DOHH2 (cell line): ENCODE measurements at regions not wholly inside any gene's neighbourhood (a gene's known extent, or its start where the extent isn't known, plus 50 kb on each side); places are given as distances from the start of the nearest gene placed in this dataset.

Source experiments
- H3F3A ChIP-seq: fragments of 200-600 bp; sonication (generic), shearing (Covaris generic); 2 replicates; pipeline ENCODE4 v1.6.0; 2016; ENCODE audit warnings: antibody characterized with exemption, mild to moderate bottlenecking; ENCODE audit not compliant: control insufficient read depth, insufficient read depth
- H3K27ac ChIP-seq: fragments of 200-600 bp; sonication (generic); 2 replicates; pipeline ENCODE4 v1.5.1; 2014; ENCODE audit warnings: low read depth, mild to moderate bottlenecking, low read length, moderate library complexity
- H3K27me3 ChIP-seq: fragments of 200-600 bp; sonication (generic); 2 replicates; pipeline ENCODE4 v1.6.1; 2014; ENCODE audit warnings: mild to moderate bottlenecking, low read length, mixed read lengths; ENCODE audit not compliant: control insufficient read depth
- H3K36me3 ChIP-seq: fragments of 200-600 bp; sonication (generic); 2 replicates; pipeline ENCODE4 v1.6.1; 2014; ENCODE audit warnings: mild to moderate bottlenecking, low read length, moderate library complexity, mixed read lengths; ENCODE audit not compliant: control insufficient read depth
- H3K4me1 ChIP-seq: fragments of 200-600 bp; sonication (generic); 2 replicates; pipeline ENCODE4 v1.6.1; 2014; ENCODE audit warnings: mild to moderate bottlenecking, low read length, mixed read lengths; ENCODE audit not compliant: control insufficient read depth
- H3K4me2 ChIP-seq: fragments of 200-600 bp; sonication (generic); 2 replicates; pipeline ENCODE4 v1.6.0; 2014; ENCODE audit warnings: mild to moderate bottlenecking, low read length, moderate library complexity
- H3K4me3 ChIP-seq: fragments of 200-600 bp; sonication (generic); 2 replicates; pipeline ENCODE4 v1.5.1; 2014; ENCODE audit warnings: mild to moderate bottlenecking, low read length, mixed read lengths
- H3K79me2 ChIP-seq: fragments of 200-600 bp; sonication (generic); 2 replicates; pipeline ENCODE4 v1.6.1; 2014; ENCODE audit warnings: mild to moderate bottlenecking, low read length, mixed read lengths; ENCODE audit not compliant: control insufficient read depth
- H3K9me2 ChIP-seq: fragments of 200-600 bp; sonication (generic); replicated peaks from 2 replicates; pipeline ENCODE4 v1.6.1; 2014; ENCODE audit warnings: mild to moderate bottlenecking, low read length, mixed read lengths; ENCODE audit not compliant: control insufficient read depth
- H3K9me3 ChIP-seq: fragments of 200-600 bp; sonication (generic); 2 replicates; pipeline ENCODE4 v1.6.1; 2014; ENCODE audit warnings: antibody characterized with exemption, low read length, mixed read lengths; ENCODE audit not compliant: control insufficient read depth, insufficient read depth
- H4K20me1 ChIP-seq: fragments of 200-600 bp; sonication (generic); 2 replicates; pipeline ENCODE4 v1.6.0; 2014; ENCODE audit warnings: low read depth, mild to moderate bottlenecking, antibody characterized with exemption, low read length, moderate library complexity; ENCODE audit not compliant: control insufficient read depth, insufficient read depth
- CTCF ChIP-seq: fragments of 200-600 bp; sonication (generic); IDR thresholded peaks from one replicate; pipeline ENCODE4 v1.5.1; 2014; ENCODE audit warnings: antibody characterized with exemption, mild to moderate bottlenecking, low read depth, low read length; ENCODE audit not compliant: poor library complexity, severe bottlenecking
- EZH2phosphoT487 ChIP-seq: fragments of 200-600 bp; sonication (generic); IDR thresholded peaks from 2 replicates; pipeline ENCODE4 v1.6.1; 2017; ENCODE audit warnings: borderline replicate concordance, mild to moderate bottlenecking, antibody characterized with exemption, low read length, moderate library complexity, mixed read lengths

GRCh38 chr4:59945277-59945676 is 1254.8 kb upstream of the ADGRL3 start:
- Histone ChIP-seq H3K27ac (no peak overlapping the region), H3K36me3 (no peaks in the 10 kb centered on the region), H3K9me3 (no peaks in the 10 kb centered on the region), H3K4me3 (no peak overlapping the region), H3K79me2 (no peaks in the 10 kb centered on the region), H4K20me1 (no peaks in the 10 kb centered on the region), H3K9me2 (no peaks in the 10 kb centered on the region), H3K4me1 (no peaks in the 10 kb centered on the region), H3K4me2 (no peak overlapping the region), H3K27me3 (no peaks in the 10 kb centered on the region), H3F3A (no peaks in the 10 kb centered on the region)
- TF ChIP-seq CTCF = no peak
- no peak for TF ChIP-seq EZH2phosphoT487

- Histone ChIP-seq H3K9me2 (no peaks in the 10 kb centered on the region), H3K9me3 (no peaks in the 10 kb centered on the region), H3F3A (no peaks in the 10 kb centered on the region), H3K4me2 (no peak overlapping the region), H3K4me1 (no peaks in the 10 kb centered on the region), H3K36me3 (no peaks in the 10 kb centered on the region), H3K27ac (no peak overlapping the region), H3K4me3 (no peak overlapping the region), H3K27me3 (no peaks in the 10 kb centered on the region), H4K20me1 (no peaks in the 10 kb centered on the region), H3K79me2 (no peaks in the 10 kb centered on the region)
- TF ChIP-seq CTCF (no peak), EZH2phosphoT487 (no peak)
Measured at GRCh38 chr4:59945716-59946115, 1254.4 kb upstream of the ADGRL3 start.

- H3K9me3 ChIP-seq = no peaks in the 10 kb centered on the region
- no peaks in the 10 kb centered on the region for H3K36me3 ChIP-seq
- no peak overlapping the region for H3K27ac ChIP-seq
- no peaks in the 10 kb centered on the region for H3K79me2 ChIP-seq
- H3K27me3 ChIP-seq = no peaks in the 10 kb centered on the region
- H4K20me1 ChIP-seq = no peaks in the 10 kb centered on the region
- H3K4me2 ChIP-seq = no peak overlapping the region
- no peaks in the 10 kb centered on the region for H3F3A ChIP-seq
- no peak overlapping the region for H3K4me3 ChIP-seq
- H3K9me2 ChIP-seq = no peaks in the 10 kb centered on the region
- H3K4me1 ChIP-seq = no peaks in the 10 kb centered on the region
- no peak for TF ChIP-seq CTCF
- TF ChIP-seq EZH2phosphoT487 = no peak
Measured at GRCh38 chr4:59956366-59956765, 1243.8 kb upstream of the ADGRL3 start.

- Histone ChIP-seq H3K36me3 (no peaks in the 10 kb centered on the region), H3K9me3 (no peaks in the 10 kb centered on the region), H3K27ac (no peak overlapping the region), H3F3A (no peaks in the 10 kb centered on the region), H3K4me3 (no peak overlapping the region), H3K9me2 (no peaks in the 10 kb centered on the region), H3K4me1 (no peaks in the 10 kb centered on the region), H3K27me3 (no peaks in the 10 kb centered on the region), H3K4me2 (no peak overlapping the region), H4K20me1 (no peaks in the 10 kb centered on the region), H3K79me2 (no peaks in the 10 kb centered on the region)
- no peak for TF ChIP-seq EZH2phosphoT487
- TF ChIP-seq CTCF = no peak
Measured at GRCh38 chr4:59960143-59960542, 1240.0 kb upstream of the ADGRL3 start.
